ENCODE measurements at regions not wholly inside any gene's neighbourhood (a gene's known extent, or its start where the extent isn't known, plus 50 kb on each side); places are given as distances from the start of the nearest gene placed in this dataset.
A peak's percentile ranks its signal among the peaks of the same experiment; 100 is the strongest.

DNA sequence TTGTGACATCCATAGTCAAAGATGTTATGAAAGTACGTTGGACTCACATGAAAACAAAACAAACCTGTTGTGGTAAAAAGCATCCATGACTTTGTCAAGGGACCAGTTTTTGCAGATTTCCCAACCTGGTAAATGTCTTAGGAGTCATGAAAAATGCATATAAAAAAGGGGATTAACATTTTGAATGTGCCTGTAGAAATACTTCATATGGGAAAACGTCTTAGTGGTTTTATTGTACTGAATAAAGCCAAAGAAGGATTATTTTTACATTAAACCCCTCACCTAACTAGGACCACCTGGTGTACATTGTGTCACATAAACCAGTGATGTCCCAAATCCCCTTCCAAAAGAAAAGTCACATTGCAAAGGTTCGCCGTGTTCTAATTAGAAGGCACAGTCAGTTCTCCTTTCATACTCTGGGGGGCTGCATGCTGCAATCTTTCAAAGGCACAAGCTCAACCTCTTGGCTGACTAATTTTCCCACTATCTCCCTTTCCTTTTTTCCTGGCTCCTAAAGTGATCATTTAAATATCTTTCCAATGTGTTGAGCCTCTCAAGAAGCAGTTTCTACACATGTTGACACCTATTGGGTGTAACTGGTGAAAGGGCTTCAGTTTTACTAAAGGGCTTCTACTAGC is 119.8 kb upstream of the SPAG17 start:
- Histone ChIP-seq H2AFZ (ENCODE audit: low read length, unreplicated experiment) (peak overlapping the region; percentile 48), H3K27ac (ENCODE audit: low read depth, low read length) (no peak overlapping the region), H3K27me3 (ENCODE audit: insufficient read depth, low read length) (no peaks in the 10 kb centered on the region), H3K36me3 (ENCODE audit: insufficient read depth, low read length) (no peaks in the 10 kb centered on the region), H3K4me1 (ENCODE audit: control insufficient read depth, insufficient read depth, low read length, unreplicated experiment) (no peaks in the 10 kb centered on the region), H3K79me2 (ENCODE audit: control insufficient read depth, insufficient read depth, low read length, unreplicated experiment) (no peaks in the 10 kb centered on the region), H3K4me3 (ENCODE audit: low read depth, low read length) (no peak overlapping the region)

DNA sequence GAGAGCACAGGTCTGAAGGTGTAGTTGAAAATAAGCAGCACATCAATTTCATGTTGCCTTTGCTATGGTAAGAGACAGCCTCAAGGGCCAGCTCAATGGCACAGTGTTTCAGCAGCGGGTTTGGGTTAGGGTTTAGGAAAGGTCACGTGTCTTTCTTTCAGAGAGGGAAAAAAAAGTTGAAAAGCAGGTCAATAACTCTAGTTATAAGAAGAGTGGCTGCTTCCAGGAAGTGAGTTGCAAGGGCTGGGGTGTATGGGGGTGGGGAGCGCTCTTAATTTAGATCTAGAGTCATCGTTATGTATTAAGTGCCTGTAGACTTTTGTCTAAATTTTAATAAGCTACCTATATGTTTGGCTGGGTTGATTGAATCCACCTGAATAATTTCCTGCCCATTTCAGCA is 118.5 kb upstream of the SPAG17 start:
- H3K27me3 ChIP-seq (ENCODE audit: insufficient read depth, low read length), result no peaks in the 10 kb centered on the region
- H3K27ac ChIP-seq (ENCODE audit: low read depth, low read length), result no peak overlapping the region
- H3K4me1 ChIP-seq (ENCODE audit: control insufficient read depth, insufficient read depth, low read length, unreplicated experiment), result no peaks in the 10 kb centered on the region

DNA sequence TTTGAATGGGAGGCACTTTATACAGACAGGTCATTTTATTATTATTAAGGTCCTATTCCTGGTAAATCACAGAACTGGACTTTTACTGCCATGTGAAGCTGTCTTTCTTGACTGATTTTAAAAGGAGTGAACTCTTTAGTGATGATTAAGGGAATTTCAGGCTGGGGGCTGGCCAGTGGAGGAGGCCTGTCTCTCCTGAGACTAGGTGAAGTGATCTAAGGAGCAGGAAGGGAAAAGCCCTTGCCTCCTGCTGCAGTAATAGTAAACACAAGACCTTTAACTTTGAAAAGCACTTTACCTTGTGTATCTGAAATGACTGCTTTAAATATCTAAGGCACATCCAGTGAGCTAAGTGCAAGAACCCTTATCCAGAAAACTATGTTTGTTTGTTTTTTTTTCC is 118.0 kb upstream of the SPAG17 start:
- Histone ChIP-seq H3K4me1 (ENCODE audit: control insufficient read depth, insufficient read depth, low read length, unreplicated experiment) (no peaks in the 10 kb centered on the region), H3K27me3 (ENCODE audit: insufficient read depth, low read length) (no peaks in the 10 kb centered on the region), H3K79me2 (ENCODE audit: control insufficient read depth, insufficient read depth, low read length, unreplicated experiment) (no peaks in the 10 kb centered on the region), H2AFZ (ENCODE audit: low read length, unreplicated experiment) (no peak overlapping the region), H3K36me3 (ENCODE audit: insufficient read depth, low read length) (no peaks in the 10 kb centered on the region), H3K4me3 (ENCODE audit: low read depth, low read length) (no peak overlapping the region), H3K27ac (ENCODE audit: low read depth, low read length) (no peak overlapping the region)

More for the DNA sequence above, 118.5 kb upstream of the SPAG17 start:
- Histone ChIP-seq H3K36me3 (ENCODE audit: insufficient read depth, low read length) (no peaks in the 10 kb centered on the region), H2AFZ (ENCODE audit: low read length, unreplicated experiment) (no peak overlapping the region), H3K79me2 (ENCODE audit: control insufficient read depth, insufficient read depth, low read length, unreplicated experiment) (no peaks in the 10 kb centered on the region), H3K4me3 (ENCODE audit: low read depth, low read length) (no peak overlapping the region)

DNA sequence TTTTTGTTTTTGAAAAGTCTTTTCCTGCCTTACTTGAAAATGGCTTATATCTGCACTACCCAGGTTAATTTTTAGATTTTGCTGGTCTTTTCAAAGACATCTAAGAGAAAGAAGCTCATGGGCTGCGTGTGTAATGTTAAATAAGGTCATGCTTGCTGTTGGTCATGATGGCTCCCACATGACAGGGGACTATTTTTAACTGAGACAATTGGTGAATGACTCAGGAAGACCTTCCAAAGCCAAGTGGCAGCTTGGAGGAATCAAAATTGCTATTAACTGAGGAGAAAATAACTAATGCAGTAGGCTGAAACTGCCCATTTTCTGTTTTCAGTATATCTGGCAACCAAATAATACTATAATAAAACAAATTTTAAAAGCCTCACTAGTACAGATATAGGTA is 117.1 kb upstream of the SPAG17 start:
- no peaks in the 10 kb centered on the region for H3K79me2 ChIP-seq (ENCODE audit: control insufficient read depth, insufficient read depth, low read length, unreplicated experiment)
- H3K4me3 ChIP-seq (ENCODE audit: low read depth, low read length), result no peak overlapping the region
- H2AFZ ChIP-seq (ENCODE audit: low read length, unreplicated experiment), result no peak overlapping the region
- H3K27ac ChIP-seq (ENCODE audit: low read depth, low read length), result no peak overlapping the region
- no peaks in the 10 kb centered on the region for H3K4me1 ChIP-seq (ENCODE audit: control insufficient read depth, insufficient read depth, low read length, unreplicated experiment)
- no peaks in the 10 kb centered on the region for H3K36me3 ChIP-seq (ENCODE audit: insufficient read depth, low read length)
- no peaks in the 10 kb centered on the region for H3K27me3 ChIP-seq (ENCODE audit: insufficient read depth, low read length)

DNA sequence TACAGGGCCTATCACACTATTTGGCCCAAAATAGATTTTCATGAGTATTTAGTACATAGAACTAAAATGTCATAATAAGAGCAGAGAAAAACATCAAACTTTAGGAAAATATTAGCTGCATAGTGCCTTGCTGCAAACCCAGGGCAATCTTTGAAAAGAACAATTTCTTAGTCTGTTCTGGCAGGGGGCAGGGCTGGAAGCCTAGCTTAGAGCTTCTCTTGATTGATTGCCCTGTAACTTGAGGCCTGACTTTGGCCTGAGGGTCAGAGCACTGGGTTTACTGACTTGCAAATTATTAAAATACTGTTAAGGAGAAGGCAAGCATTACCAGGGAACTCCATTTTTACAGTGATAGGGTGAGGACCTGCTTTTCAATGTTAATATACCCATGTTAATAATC is 115.8 kb upstream of the SPAG17 start:
- H3K36me3 ChIP-seq (ENCODE audit: insufficient read depth, low read length), result no peaks in the 10 kb centered on the region
- no peaks in the 10 kb centered on the region for H3K79me2 ChIP-seq (ENCODE audit: control insufficient read depth, insufficient read depth, low read length, unreplicated experiment)
- no peak overlapping the region for H3K4me3 ChIP-seq (ENCODE audit: low read depth, low read length)
- no peak overlapping the region for H3K27ac ChIP-seq (ENCODE audit: low read depth, low read length)
- H3K4me1 ChIP-seq (ENCODE audit: control insufficient read depth, insufficient read depth, low read length, unreplicated experiment), result no peaks in the 10 kb centered on the region
- no peak overlapping the region for H2AFZ ChIP-seq (ENCODE audit: low read length, unreplicated experiment)
- H3K27me3 ChIP-seq (ENCODE audit: insufficient read depth, low read length), result no peaks in the 10 kb centered on the region

DNA sequence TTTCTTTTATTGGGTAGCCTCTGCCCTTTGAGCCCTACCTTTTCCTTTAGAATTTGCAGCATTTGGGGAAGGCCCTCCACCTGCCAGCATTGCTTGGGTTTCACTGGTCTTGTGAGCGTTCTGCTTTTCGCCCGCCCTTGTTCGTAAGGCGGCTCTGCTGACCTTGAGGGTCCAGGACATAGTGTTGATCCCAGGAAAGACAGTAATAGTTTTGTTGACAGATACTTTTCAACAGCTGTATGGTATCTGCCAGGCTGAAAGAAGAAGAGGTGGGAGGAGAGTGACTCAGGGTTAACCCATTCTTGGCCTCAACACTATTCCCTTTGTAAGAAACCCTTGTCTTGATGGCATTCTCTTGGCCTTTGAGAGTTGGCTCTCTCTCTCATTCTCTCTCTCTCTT is 113.4 kb upstream of the SPAG17 start:
- H3K36me3 ChIP-seq (ENCODE audit: insufficient read depth, low read length), result no peaks in the 10 kb centered on the region
- H2AFZ ChIP-seq (ENCODE audit: low read length, unreplicated experiment), result no peak overlapping the region
- H3K4me1 ChIP-seq (ENCODE audit: control insufficient read depth, insufficient read depth, low read length, unreplicated experiment), result no peaks in the 10 kb centered on the region
- no peak overlapping the region for H3K4me3 ChIP-seq (ENCODE audit: low read depth, low read length)
- no peak overlapping the region for H3K27ac ChIP-seq (ENCODE audit: low read depth, low read length)
- H3K79me2 ChIP-seq (ENCODE audit: control insufficient read depth, insufficient read depth, low read length, unreplicated experiment), result no peaks in the 10 kb centered on the region
- no peaks in the 10 kb centered on the region for H3K27me3 ChIP-seq (ENCODE audit: insufficient read depth, low read length)

DNA sequence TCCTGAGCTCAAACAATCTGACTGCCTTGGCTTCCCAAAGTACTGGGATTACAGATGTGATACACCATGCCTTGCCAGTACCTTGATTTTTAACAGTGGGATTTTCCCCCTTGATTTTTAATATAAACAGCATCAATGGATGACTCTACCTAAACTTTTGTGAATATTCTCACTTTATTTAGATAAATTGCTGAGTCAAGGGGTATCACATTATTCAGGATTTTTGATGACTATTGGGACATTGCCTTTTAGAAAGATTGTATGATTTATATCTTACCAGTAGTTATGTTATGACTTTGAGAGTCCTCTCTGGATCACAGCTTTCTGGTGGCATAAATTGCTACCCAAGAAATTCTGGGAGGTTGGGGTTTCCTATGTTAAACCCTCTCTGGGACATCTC is 112.5 kb upstream of the SPAG17 start:
- Histone ChIP-seq H3K27me3 (ENCODE audit: insufficient read depth, low read length) (no peaks in the 10 kb centered on the region), H3K79me2 (ENCODE audit: control insufficient read depth, insufficient read depth, low read length, unreplicated experiment) (no peaks in the 10 kb centered on the region), H3K4me3 (ENCODE audit: low read depth, low read length) (no peak overlapping the region), H3K36me3 (ENCODE audit: insufficient read depth, low read length) (no peaks in the 10 kb centered on the region), H3K27ac (ENCODE audit: low read depth, low read length) (no peak overlapping the region), H3K4me1 (ENCODE audit: control insufficient read depth, insufficient read depth, low read length, unreplicated experiment) (no peaks in the 10 kb centered on the region), H2AFZ (ENCODE audit: low read length, unreplicated experiment) (no peak overlapping the region)

DNA sequence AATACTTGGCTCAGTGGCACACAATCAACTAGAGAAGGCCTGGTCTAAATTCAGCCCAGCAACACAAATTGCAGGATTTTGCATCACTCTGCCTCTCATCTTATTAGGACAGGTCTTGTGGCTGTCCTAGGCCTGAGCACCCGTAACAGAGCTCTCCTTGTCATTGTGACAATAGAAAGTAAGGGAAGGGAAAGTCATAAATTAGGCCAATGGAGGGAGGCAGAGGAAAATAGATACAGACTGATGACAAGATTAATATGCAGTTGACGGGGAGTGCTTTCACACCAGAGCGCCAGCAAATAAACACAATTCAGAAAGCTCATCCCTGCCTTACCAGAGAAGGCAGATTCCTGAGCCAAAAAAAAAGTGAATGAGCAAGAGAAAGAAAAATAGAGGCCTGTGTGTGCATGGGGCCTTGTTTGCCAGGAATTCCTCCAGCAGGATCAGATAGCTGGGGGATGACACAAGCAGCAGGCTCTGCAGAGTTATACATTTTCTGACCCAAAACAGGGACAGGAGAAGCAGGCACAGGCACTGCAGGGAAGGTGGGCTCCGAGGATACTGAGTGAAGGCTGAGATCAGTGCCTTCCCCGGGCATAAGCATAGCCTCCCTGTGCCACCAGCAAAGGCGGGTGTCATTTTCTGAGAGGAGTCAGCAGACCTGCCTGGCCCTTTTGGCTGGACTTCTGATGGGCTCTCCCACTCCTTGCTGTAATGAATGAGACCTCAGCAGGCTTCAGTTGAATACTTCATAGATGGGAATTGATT is 110.0 kb upstream of the SPAG17 start:
- Histone ChIP-seq H2AFZ (ENCODE audit: low read length, unreplicated experiment) (no peak overlapping the region), H3K4me3 (ENCODE audit: low read depth, low read length) (no peak overlapping the region), H3K27me3 (ENCODE audit: insufficient read depth, low read length) (no peaks in the 10 kb centered on the region), H3K4me1 (ENCODE audit: control insufficient read depth, insufficient read depth, low read length, unreplicated experiment) (no peaks in the 10 kb centered on the region), H3K79me2 (ENCODE audit: control insufficient read depth, insufficient read depth, low read length, unreplicated experiment) (no peaks in the 10 kb centered on the region), H3K36me3 (ENCODE audit: insufficient read depth, low read length) (no peaks in the 10 kb centered on the region), H3K27ac (ENCODE audit: low read depth, low read length) (no peak overlapping the region)

DNA sequence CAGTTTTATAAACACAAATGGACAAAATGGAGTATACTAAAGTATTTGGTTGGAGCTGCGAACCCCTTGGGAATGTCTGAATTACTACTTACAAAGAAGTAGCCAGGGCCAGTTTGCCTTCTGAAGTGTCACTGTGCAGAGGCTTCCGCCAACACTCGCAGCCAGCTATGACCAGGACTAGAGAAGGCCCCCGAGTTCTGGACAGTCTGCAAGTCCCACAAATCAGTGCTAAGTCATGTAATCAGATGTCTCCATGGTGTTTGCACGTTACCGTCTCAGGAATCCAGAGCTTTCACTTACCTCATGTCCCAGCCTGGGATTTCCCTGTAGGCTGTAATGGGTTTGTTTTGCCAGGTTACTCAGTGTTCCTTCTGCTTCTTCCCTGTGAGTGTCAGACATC is 106.6 kb upstream of the SPAG17 start:
- Histone ChIP-seq H3K4me1 (ENCODE audit: control insufficient read depth, insufficient read depth, low read length, unreplicated experiment) (no peaks in the 10 kb centered on the region), H3K27me3 (ENCODE audit: insufficient read depth, low read length) (no peaks in the 10 kb centered on the region), H2AFZ (ENCODE audit: low read length, unreplicated experiment) (no peak overlapping the region), H3K36me3 (ENCODE audit: insufficient read depth, low read length) (no peaks in the 10 kb centered on the region), H3K4me3 (ENCODE audit: low read depth, low read length) (no peak overlapping the region), H3K27ac (ENCODE audit: low read depth, low read length) (no peak overlapping the region), H3K79me2 (ENCODE audit: control insufficient read depth, insufficient read depth, low read length, unreplicated experiment) (no peaks in the 10 kb centered on the region)

DNA sequence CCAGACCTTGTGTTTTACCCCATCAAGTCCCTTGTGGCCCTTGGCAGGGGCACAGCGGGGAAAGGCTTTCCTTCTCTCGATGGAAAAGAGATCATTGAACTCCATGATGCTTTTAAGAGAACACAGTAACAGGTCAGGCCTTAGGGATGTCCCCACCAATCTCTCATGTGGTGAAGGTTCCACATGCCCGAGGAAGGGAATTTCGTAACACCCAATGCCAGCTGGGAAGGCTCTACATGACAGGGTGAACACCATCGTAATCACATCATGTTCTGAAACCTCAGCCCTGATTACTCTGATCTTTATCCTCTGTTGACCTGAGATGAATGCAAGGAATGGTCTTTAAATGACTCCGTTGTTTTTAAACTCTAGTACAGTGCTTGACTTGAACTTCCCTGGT is 105.5 kb upstream of the SPAG17 start:
- Histone ChIP-seq H3K27ac (ENCODE audit: low read depth, low read length) (no peak overlapping the region), H3K79me2 (ENCODE audit: control insufficient read depth, insufficient read depth, low read length, unreplicated experiment) (no peaks in the 10 kb centered on the region), H2AFZ (ENCODE audit: low read length, unreplicated experiment) (no peak overlapping the region), H3K4me1 (ENCODE audit: control insufficient read depth, insufficient read depth, low read length, unreplicated experiment) (no peaks in the 10 kb centered on the region), H3K36me3 (ENCODE audit: insufficient read depth, low read length) (no peaks in the 10 kb centered on the region), H3K27me3 (ENCODE audit: insufficient read depth, low read length) (no peaks in the 10 kb centered on the region), H3K4me3 (ENCODE audit: low read depth, low read length) (no peak overlapping the region)

DNA sequence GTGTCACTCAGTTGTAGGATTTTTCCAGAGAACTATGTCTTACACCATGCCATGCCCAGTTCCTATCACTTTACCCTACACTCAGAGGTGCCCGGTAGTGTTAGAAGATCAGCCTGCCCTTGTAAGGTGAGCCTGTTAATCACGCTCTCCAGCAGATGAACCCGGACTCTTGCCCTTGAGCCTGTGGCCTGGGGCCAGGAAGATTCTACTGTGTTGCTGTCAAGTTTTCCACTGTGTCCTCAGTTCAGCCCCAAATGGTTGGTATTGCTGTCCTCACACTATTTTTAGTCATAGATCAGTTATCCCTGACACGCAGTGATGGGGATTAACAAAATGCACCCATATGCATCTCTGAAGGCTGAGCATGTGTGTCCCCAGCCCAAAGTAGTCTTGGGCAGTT is 105.0 kb upstream of the SPAG17 start:
- Histone ChIP-seq H3K27me3 (ENCODE audit: insufficient read depth, low read length) (no peaks in the 10 kb centered on the region), H3K27ac (ENCODE audit: low read depth, low read length) (no peak overlapping the region), H3K36me3 (ENCODE audit: insufficient read depth, low read length) (no peaks in the 10 kb centered on the region)

More for the DNA sequence above, 105.0 kb upstream of the SPAG17 start:
- no peak overlapping the region for H3K4me3 ChIP-seq (ENCODE audit: low read depth, low read length)
- no peaks in the 10 kb centered on the region for H3K4me1 ChIP-seq (ENCODE audit: control insufficient read depth, insufficient read depth, low read length, unreplicated experiment)
- H2AFZ ChIP-seq (ENCODE audit: low read length, unreplicated experiment), result no peak overlapping the region
- H3K79me2 ChIP-seq (ENCODE audit: control insufficient read depth, insufficient read depth, low read length, unreplicated experiment), result no peaks in the 10 kb centered on the region

Data from ACC112 (cell line).